Hippocampal formation (tissue), 2 donors: ENCODE measurements at regions not wholly inside any gene's neighbourhood (a gene's known extent, or its start where the extent isn't known, plus 50 kb on each side); places are given as distances from the start of the nearest gene placed in this dataset.
A peak's percentile ranks its signal among the peaks of the same experiment; 100 is the strongest.
"Not testable (repeated sequence)": the region's sequence is repeated elsewhere in the genome, so short reads cannot be mapped to it uniquely, and the experiment has no call there.

Experiments
- DNase-seq, 2 donors: peaks; one replicate each; lab custom pipeline; 2025; lab: John Stamatoyannopoulos, UW

DNA sequence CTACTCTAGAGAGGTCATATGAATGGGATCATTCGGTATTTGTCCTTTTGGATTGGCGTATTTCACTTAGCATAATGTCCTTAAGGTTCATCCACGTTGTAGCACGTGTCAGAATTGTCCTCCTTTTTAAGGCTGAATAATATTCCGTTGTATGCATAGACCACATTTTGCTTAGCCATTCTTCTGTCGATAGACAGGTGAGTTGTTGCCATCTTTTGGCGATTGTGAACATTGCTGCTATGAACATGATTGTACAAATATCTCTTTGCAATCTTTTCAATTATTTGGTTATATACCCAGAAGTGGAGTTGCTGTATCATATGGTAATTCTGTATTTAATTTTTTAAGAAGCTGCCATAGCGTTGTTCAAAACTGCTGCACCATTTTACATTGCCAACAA, 52.4 kb upstream of the GOLGA8J start:
- DNase-seq: no peak

DNA sequence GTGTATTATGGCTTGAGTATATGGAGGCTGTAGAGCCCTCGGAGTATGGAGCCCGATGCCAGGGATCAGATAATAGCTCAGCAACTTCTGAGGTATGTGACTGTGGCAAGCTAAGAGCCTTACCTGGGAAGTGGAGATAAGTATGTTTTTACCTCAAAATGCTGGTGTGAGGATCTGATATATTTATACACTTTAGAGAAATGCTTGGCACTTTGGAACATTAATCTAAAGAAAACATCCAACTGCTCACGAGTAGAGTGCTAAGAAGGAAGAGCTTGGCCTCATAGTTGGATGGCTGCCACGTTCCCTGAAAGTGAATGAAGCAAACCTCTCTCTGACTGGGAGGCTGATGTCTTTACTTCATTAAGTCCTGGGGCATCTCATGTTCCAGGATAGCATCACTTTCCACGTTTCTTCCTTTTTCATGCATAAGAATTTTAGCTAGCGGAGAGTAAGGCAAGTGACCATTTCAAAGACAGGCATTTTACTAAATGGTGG, 58.9 kb upstream of the GOLGA8J start:
- DNase-seq: no peak

DNA sequence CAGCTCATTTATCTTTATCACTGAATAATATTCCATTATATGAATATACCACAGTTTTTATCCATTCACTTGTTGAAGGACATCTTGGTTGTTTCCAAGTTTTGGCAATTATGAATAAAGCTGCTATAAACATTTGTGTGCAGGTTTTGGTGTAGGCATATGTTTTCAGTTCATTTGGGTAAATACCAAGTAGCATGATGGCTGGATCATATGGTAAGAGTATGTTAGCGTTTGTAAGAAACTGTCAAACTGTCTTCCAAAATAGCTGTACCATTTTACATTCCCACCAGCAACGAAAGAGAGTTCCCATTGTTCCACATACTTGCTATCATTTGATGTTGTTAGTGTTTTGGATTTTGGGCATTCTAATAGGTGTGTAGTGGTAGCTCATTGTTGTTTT, 72.0 kb upstream of the GOLGA8J start:
- no peak for DNase-seq

DNA sequence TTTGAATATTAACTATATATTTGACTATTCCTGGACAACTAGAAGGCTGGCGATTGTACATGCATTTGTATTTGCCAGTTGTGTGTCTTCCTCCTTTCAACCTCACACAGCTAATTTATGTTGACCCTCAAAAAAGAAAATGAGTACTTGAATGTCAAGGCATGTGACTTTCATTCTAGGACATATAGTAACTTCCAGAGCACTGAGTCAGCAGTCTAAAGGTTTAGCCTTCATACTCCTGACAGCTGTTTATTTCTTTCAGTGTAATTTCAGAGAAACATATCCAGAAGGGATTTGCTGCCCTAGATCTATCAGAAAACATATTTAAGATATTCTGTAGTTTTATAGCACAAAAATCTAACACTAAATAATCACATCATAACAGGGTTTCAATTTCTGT, 74.6 kb upstream of the GOLGA8J start:
- no peak for DNase-seq

DNA sequence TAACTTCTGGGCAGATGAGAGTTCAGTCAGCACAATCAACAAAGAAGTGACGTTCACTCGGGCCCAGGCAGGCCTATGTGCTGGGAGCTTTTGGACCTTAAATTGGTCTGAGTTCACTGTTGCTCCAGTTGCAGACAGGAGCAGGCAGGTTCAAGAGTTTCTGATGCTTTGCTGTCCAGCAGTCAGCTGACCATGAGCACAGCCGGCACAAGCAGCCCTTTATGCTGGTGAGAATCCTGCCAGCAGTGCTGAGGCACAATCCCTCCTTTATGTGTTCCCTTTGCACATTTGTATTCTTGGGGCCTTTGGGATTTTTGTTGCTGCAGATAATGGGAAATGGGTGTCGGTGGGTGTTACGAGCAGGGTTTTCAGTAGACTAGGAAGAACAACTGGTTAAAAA, 81.2 kb upstream of the GOLGA8J start:
- peak; percentile 90 to 96 for DNase-seq

DNA sequence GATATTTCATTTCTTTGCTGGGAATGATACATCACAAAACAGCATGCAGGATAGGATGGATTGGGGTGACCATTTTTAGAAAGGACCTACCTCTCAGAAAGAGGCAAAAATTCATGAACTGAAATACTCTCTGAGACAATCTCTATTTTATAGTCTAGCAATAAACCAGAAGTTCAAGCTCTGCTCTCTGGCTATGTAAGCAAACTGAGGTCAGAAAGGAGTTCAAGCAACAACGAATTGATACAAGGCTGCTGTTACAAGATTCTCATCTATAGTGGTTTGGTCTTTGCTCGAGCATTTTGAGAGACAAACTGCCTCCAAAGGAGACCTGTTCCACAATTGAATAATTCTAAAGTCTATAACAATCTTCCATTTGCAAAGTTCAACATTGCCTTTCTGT, 84.7 kb upstream of the GOLGA8J start:
- DNase-seq: no peak

DNA sequence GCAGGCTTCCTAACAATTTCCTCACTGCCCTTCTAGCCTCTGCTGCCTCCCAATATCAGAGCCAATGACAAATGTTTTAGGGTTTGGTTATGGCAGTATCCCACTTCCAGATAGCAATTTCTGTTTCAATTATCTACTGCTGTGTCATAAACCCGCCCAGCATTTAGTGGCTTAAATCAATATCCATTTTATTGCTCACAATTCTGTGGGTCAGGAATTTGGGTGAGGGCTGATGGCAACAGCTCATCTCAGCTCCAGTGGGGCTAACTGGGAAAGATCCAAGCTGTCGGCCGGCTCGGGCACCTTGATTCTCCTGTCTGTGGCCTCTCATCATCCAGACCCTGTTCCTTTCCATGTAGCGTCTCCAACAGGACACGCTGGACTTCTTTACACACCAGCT, 85.3 kb upstream of the GOLGA8J start:
- no peak for DNase-seq

DNA sequence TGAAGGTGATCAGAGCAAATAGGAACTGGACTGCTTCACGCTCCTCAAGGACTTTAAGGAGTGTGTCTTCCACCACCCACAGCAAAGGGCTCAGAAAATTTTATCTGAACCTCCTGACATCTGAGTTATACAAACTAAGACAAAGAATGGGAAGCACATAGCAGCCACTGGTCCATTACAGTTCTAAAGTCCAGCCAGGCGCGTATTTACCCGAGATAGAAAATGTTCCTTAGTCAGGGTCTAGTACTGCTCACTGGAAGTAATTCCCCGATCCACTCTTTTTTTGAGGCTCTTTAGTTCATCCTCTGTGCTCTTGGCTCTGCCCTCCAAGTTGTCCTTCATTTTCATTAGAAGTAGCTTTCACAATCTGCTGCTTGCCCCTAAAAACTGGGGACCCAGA, 88.5 kb upstream of the GOLGA8J start:
- no peak for DNase-seq

DNA sequence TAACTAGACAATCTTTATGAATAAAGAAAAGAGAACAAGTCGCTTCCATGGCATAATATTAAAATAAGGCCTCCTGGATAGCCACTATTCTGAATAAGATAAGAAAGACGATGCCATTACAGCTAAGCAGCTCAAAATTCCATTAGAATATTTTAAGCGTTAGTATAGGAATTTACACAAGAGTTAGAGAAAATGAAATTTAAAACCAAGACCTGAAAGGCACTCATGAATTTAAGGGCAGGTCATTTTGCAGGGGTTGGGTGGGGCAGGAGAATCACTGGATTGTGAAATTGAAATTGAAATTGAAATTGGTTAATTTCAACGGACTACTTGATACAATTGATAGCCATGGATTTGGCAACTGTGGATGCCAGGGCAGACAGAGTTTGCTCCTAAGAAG, 91.8 kb upstream of the GOLGA8J start:
- DNase-seq: no peak

DNA sequence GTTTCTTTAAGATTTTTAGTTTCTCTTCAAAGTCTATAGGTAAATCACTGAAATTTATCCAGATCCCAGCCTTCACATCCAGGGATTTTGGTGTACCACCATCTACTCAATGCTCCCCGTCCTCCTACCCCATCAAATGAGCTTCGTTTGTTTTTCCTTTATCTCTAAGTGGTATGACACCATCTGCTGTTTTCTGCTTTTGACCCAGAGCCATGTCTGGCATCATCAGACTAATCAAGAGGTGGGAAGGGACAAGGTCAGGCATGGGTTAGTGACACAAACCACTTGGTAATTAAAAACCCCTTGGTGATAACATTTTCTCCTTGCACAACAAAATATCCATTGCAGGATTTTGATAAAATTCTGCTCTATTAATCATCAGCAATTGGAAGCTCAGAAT, 92.7 kb upstream of the GOLGA8J start:
- DNase-seq: no peak

DNA sequence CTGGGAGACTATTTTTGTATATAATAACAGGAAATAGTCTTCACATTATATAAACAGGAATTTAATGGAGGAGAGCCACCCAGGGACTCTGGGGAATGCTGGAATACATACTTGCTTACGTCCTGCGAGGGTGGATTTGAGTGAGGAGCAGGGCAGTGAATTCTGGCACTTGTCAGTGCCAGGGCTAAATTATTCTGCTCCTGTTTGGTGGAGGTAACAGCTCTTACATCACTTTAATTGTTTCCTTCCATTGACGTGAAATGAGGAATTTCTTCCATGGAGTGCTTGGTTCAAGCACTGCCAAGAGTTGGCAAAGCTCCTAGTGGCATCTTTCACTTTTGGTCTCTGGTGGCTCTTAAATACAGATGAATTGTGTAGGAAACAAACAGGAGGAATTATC, 94.1 kb upstream of the GOLGA8J start:
- no peak for DNase-seq

DNA sequence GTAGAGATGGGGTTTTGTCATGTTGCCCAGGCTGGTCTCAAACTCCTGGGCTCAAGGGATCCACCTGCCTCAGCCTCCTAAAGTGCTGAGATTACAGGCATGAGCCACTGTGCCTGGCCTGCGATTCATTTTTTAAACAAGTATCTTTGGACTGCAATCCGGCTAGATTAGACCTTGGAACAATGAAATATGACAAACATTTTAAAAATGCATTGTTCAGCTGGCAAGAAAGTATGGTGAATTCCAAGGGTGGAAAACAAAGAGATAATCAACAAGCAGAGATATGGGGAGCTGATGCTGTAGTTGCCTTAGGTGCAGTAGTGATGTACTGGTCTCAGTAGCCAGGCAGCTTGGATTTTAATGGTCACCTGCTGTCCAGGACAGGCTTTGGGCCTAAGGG, 95.8 kb upstream of the GOLGA8J start:
- DNase-seq: no peak

DNA sequence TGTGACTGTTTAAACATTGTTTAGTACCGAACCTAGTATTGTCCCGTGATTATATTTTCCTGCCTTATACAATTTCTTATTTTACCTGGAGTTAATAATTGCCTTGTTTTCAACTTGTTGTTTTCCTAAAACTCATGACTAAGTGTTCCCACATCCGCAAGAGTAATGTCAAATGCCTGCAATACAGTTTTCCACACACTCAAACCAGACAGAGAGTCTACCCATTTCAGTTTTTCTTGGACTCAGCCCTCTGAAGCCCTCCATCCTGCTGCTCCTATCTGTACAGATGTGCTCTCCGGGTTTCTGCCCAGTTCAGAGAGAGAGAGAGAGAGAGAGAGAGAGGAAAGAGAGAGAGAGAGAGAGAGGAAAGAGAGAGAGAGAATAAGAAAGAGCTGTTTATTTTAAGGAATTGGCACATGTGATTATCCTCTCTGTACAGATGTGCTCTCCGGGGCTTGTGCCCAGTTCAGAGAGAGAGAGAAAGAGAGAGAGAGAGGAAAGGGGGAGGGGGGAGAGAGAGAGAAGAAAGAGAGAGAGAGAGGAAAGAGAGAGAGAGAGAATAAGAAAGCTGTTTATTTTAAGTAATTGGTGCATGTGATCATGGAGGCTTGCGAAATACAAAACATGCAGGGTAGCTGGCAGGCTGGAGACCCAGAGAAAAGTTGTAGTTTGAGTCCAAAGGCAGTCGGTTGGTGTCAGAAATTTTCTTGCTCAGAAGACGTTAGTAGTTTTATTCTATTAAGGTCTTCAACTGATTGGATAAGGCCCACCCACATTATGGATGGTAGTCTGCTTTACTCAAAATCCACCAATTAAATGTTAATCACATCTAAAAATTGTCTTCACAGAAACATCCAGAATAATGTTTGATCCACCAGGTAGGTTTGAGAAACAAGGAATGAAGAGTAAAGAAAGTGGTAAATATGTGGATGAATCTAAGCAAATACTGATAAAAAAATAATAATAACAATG, 104.1 kb upstream of the GOLGA8J start:
- DNase-seq: peak in 1 of 2 donors; percentile 57

DNA sequence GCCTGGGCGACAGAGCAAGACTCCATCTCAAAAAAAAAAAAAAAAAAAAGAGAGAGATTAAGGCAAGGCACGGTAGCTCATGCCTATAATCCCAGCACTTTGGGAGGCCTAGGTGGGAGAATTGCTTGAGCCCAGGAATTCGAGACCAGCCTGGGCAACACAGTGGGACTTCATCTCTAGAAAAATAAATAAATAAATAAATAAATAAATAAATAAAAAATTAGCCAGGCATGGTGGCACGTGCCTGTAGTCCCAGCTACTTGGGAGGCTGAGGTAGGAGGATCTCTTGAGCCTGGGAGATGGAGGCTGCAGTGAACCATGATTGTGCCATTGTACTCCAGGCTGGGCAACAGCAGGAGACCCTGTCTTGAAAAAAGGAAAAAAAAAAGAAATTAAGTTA, 108.7 kb upstream of the GOLGA8J start:
- not testable (repeated sequence) for DNase-seq

DNA sequence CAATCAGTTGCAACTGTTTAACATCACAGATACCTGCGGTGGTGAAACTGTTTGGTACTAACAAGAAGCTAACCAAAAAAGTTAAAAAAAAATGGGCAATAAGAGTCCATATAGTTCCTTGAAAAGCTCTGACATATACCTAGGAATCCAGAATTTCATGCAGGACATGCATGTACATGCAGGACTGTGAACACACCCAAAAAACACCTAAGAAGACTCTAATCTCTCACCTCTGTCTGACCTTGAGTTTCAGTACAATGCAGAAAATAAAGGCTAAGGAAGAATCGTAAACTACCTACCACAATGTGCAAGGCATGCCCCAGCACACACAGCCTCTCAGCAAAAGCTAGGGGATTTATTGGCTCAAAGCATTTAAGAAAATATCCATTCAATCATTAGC, 110.7 kb upstream of the GOLGA8J start:
- DNase-seq: no peak

DNA sequence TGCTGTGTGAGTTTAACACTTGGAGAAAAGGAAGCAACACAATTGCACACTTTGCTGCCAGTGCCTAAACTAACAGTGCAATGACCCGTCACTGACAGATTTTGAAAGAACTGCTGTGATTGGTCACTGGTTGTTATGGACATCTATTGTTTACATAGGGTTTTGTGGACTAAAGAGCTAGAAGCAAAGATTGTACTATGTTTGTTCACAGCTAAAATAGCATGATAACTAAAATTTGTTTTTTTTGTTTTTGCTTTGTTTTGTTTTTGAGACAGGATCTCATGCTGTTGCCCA, 112.4 kb upstream of the GOLGA8J start:
- DNase-seq: no peak

DNA sequence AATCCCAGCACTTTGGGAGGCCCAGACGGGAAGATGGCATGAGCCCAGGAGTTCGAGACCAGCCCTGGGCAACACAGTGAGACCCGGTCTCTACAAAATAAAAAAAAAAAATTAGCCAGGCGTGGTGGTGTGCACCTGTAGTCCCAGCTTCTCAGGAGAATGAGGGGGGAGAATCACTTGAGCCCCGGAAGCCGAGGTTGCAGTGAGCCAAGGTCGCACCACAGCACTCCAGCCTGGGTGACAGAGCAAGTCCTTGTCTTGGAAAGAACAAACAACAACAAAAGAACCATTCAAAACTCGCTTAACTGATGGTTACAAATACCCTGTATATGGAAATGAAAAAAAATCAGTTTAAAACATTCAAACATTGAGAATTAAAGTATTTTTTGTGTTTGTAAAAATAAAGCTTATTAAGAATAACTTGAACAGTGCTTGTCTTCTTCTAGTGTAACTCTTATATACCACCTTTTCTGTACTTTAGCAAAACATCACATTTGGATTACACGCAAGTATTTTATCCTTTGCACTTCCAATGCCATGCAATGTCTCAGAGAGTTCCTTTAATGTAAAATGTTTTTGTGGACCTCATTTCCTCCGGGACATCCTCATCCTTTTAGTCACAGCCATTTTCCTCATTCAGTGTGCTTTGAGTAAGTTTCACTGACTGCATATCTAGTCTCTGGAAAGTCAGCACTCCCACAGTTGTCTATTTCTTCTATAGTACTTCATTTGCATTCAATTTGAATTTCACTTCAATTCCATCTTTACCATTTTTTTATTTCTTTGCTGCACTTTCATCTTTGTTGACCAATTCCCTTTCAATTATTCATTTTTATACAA, 113.0 kb upstream of the GOLGA8J start:
- peak in 1 of 2 donors; percentile 66 for DNase-seq

DNA sequence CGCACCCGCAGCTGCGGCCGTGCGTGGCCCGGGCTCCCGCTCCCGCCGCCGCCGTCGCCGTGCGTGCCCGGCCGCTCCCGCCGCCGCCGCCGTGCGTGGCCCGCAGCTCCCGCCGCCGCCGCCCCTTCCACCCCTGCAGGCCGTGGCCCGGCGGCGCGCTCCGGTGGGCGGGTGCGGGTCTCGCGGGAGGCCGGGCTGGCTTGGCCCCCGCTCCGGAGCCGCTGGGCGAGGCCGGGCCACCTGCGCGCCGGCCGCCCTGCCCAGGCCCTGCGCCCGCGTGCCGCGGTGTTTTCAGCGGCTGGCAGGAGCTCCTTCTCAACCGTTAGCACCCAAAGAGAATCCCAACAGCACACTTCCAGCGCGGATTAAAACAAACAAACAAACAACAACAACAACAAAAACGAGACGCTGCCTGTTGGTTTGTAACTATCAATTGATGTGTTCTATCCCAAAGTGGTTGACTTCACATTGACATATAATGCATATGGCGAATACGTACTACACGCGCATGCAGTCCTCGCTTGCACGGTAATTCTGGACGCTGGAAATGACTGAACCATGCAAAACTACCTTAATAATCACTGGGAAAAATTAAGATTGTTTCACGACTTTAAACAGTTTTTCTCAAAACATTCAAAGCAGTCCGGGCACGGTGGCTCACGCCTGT, 113.7 kb upstream of the GOLGA8J start:
- peak in 1 of 2 donors; percentile 49 for DNase-seq

DNA sequence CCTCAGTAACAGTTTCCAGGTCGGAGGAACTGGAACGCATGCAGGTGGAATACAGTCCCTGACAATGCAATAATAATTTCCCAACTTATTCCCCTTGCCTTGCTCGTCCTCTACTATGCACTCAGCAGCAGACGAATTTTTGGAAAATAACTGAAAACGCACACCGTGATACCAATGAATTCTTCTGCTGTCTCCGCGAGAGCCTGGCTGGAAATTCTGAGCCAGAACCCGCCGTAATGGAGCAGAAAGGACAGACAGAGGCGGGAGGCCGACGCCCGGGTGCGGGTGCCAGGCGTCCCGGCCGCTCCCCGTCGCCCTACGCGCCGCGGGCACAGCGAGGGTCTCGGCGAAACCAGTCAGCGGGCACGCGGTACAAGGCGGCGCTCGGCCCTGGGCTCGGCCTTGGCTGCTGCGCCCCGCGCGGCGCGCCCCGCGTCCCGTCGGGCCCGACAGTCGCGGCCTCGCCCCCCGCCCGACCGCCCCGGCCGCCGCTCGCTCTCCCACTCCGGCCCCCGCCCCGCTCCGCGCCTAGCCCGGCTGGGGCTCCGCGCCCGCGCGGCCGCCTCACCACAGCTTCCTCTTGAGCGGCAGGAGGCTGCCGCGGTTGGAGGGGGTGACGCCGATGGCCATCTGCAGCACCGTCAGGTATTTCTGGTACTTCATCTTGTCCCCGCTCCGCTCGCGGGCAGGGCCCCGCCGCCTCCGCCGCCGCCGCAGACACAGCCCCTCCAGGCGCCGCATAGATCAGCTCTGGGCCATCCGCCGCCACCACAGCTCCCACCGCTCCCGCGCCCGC, 114.5 kb upstream of the GOLGA8J start:
- peak in 1 of 2 donors; percentile 70 for DNase-seq

DNA sequence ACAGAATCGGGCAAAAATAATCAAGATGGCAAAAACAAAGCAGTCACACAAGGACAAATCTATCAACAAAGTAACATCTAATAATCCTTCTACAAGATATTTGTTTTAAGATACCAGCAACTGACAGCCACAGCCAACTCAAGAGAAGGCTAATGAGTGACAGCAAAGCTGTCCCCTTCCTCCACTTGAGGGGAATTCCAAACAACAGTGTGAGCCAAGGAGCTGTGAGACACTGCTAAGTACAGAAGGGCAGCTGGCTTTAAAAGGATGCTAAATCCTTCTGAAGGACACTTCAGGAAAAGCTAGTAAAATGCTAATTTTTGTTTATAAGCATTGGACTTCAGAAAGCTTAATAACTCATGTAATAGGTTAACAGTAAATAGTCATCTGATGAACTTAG, 120.3 kb upstream of the GOLGA8J start:
- DNase-seq: no peak

DNA sequence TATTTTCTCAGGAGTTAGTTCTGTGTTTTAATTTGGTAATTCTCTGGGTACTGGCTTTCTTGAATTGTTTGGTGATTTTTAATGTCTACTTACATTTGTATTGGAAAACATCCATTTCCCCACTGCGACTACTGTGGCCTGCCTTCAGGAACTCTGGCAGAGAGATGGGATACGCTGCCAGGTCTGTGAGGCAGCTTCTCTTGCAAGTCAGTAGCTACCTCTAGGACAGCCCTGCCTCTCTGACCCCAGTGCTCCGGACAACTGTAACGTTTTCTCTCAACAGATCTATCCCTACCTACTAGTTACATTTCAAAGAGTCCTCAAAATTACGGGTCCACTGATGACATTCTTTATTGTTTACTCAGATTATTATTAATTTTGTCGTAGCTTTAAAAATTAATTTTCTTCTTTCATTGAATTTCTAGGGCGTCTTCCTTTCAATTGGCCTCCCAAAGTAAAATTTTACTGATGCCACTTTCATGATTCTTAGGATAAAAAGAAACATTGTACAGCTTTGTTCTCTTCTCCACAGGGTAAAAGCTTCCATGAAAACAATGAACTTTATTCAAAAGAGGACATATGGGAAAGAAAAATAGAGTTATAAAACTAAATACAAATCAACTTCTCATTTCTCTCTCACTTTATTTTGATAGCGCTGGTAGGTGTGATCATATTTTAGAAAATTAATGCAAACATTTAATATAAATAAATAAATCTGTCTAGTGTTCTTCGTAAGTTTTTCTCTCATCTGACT, 123.2 kb upstream of the GOLGA8J start:
- peak in 1 of 2 donors; percentile 68 for DNase-seq
